ENCODE measurements at regions not wholly inside any gene's neighbourhood (a gene's known extent, or its start where the extent isn't known, plus 50 kb on each side); places are given as distances from the start of the nearest gene placed in this dataset.

- Histone ChIP-seq H3K4me2 (no peak overlapping the region), H3K36me3 (ENCODE audit: insufficient read depth) (no peaks in the 10 kb centered on the region), H4K20me1 (replicated peaks; ENCODE audit: insufficient read depth) (no peaks in the 10 kb centered on the region), H3K27ac (ENCODE audit: low read depth) (no peak overlapping the region), H3K27me3 (ENCODE audit: insufficient read depth) (no peaks in the 10 kb centered on the region), H3F3A (replicated peaks; ENCODE audit: low read depth) (no peaks in the 10 kb centered on the region), H3K4me3 (no peak overlapping the region), H2AFZ (no peak overlapping the region), H3K79me2 (replicated peaks; ENCODE audit: insufficient read depth) (no peaks in the 10 kb centered on the region), H3K9me2 (ENCODE audit: insufficient read depth) (peaks cover 6% of the 10 kb centered on the region; the same call in 1 of the 2 replicates), H3K4me1 (ENCODE audit: insufficient read depth) (no peaks in the 10 kb centered on the region)
- Mint-ChIP-seq H3K27me3 (ENCODE audit: insufficient read depth, low read depth, poor library complexity) (peaks cover 10% of the 10 kb centered on the region), H3K4me1 (peaks cover 6% of the 10 kb centered on the region), H3K27ac (no peak overlapping the region), H3K4me3 (no peak overlapping the region), H3K9me3 (peaks cover 5% of the 10 kb centered on the region; the same call in 1 of the 3 replicates), H3K36me3 (ENCODE audit: low read depth) (no peaks in the 10 kb centered on the region)
- no peak for TF ChIP-seq EZH2phosphoT487 (IDR thresholded peaks at IDR 0.05; ENCODE audit: unreplicated experiment)
- no peak for TF ChIP-seq CTCF (conservative IDR thresholded peaks at IDR 0.05; ENCODE audit: low read depth in 2 of 2)
- no peak for TF ChIP-seq EZH2 (IDR thresholded peaks at IDR 0.05; ENCODE audit: low read depth, unreplicated experiment)
- TF ChIP-seq ZNF114 (CRISPR knock-in tag; IDR thresholded peaks at IDR 0.05), result no peak
- TF ChIP-seq POLR2AphosphoS5 (IDR thresholded peaks at IDR 0.05; ENCODE audit: low read depth), result no peak
- TF ChIP-seq NANOG (IDR thresholded peaks at IDR 0.05; ENCODE audit: borderline replicate concordance), result no peak
- TF ChIP-seq ZNF331 (CRISPR knock-in tag; IDR thresholded peaks at IDR 0.05; ENCODE audit: low read depth), result no peak
- no peak for TF ChIP-seq JUNB (IDR thresholded peaks at IDR 0.05; ENCODE audit: unreplicated experiment)
- no peak for TF ChIP-seq CREB1 (CRISPR knock-in tag; IDR thresholded peaks at IDR 0.05; ENCODE audit: low read depth)
- TF ChIP-seq ZNF462 (CRISPR knock-in tag; IDR thresholded peaks at IDR 0.05), result no peak
- no peak for TF ChIP-seq STAT1 (IDR thresholded peaks at IDR 0.05; ENCODE audit: unreplicated experiment)
- no peak for TF ChIP-seq REST (IDR thresholded peaks at IDR 0.05; ENCODE audit: unreplicated experiment)
- no peak for TF ChIP-seq ETS1 (IDR thresholded peaks at IDR 0.05)
- ATAC-seq, result no peak
- DNase-seq (ENCODE audit: low spot score), result no peak
Measured at GRCh38 chr2:816278-816677, 134.4 kb upstream of the SNTG2 start.

Measured in GM23338 (cell line).